ENCODE measurements at regions not wholly inside any gene's neighbourhood (a gene's known extent, or its start where the extent isn't known, plus 50 kb on each side); places are given as distances from the start of the nearest gene placed in this dataset.

- TF ChIP-seq POLR2A (IDR thresholded peaks at IDR 0.05) (no peak), CTCF (IDR thresholded peaks at IDR 0.05) (no peak), POLR2AphosphoS5 (IDR thresholded peaks at IDR 0.05; ENCODE audit: insufficient read depth in 1 of 2, low read depth in 1 of 2) (no peak)
Observed at GRCh38 chr9:87214991-87215390, 267.7 kb upstream of the GAS1 start.

Data from vagina (tissue), 2 donors.